Ovary (tissue), 7 donors: ENCODE measurements at regions not wholly inside any gene's neighbourhood (a gene's known extent, or its start where the extent isn't known, plus 50 kb on each side); places are given as distances from the start of the nearest gene placed in this dataset.

Source experiments
- DNase-seq, 5 donors: peaks; one replicate each; pipeline ENCODE4 v3.0.0-alpha.2; 2019 to 2020
- H3K27ac ChIP-seq, 2 donors: fragments of 200-600 bp; one replicate each; pipeline versions ENCODE4 v1.5.1 to v1.8.0; 2019 to 2022
- H3K27me3 ChIP-seq: fragments of 200-600 bp; one replicate; pipeline ENCODE4 v1.8.0; 2022
- H3K36me3 ChIP-seq: fragments of 200-600 bp; sonication (generic); one replicate; pipeline ENCODE4 v1.5.1; 2019
- H3K4me1 ChIP-seq: one replicate; pipeline ENCODE4 v1.8.1; 2013; ENCODE audit warnings: mild to moderate bottlenecking, moderate library complexity; ENCODE audit not compliant: insufficient read depth
- H3K4me3 ChIP-seq: fragments of 200-600 bp; sonication (generic); one replicate; pipeline ENCODE4 v1.5.1; 2017
- H3K9me3 ChIP-seq, 2 donors: fragments of 200-600 bp in 1 of 2; sonication (generic) in 1 of 2; one replicate each; pipeline versions ENCODE4 v1.5.1 to v1.8.1; 2013 to 2019; ENCODE audit warnings: mild to moderate bottlenecking in 1 of 2, moderate library complexity in 1 of 2
- CTCF ChIP-seq, 3 donors: fragments of 450-650 bp in 2 of 3; fragments of 200-600 bp in 1 of 3; IDR thresholded peaks; one replicate each; pipeline versions ENCODE4 v1.5.1 to v1.8.0; 2016 to 2022; ENCODE audit warnings: antibody characterized with exemption in 3 of 3, mild to moderate bottlenecking in 1 of 3
- EP300 ChIP-seq: sonication (generic); formaldehyde crosslinking; IDR thresholded peaks from one replicate; pipeline ENCODE4 v1.6.1; 2017; ENCODE audit warnings: antibody characterized with exemption
- POLR2A ChIP-seq: fragments of 450-650 bp; IDR thresholded peaks from one replicate; pipeline ENCODE4 v1.6.1; 2017; ENCODE audit warnings: antibody characterized with exemption, mild to moderate bottlenecking, moderate library complexity
- WGBS, 3 donors: extraction: QIAGEN DNeasy Blood & Tissue Kit in 1 of 3; methylation state at CpG; one replicate each; pipeline versions ENCODE4 v1.1.5 to v1.1.7; 2013 to 2017; 5-methylcytosine and 5-hydroxymethylcytosine counted together
- intact Hi-C, 4 donors: fragments of 100-400 bp; cut with DNase I; formaldehyde crosslinking; loops; one replicate each; pipeline versions ENCODE4 v1.11.0 to v1.15.1; 2022 to 2023
- donor health status: DM: no; HTN: no; CAD: no; lungs with moderate emphysema.
- donor health status: DM: no; HTN: no; CAD: no.
- donor health status: Bipolar disorder and iron deficiency.
- donor health status: DM: no; HTN: no; CAD: no.
- donor health status: DM: yes; HTN: yes; CAD: no.

GRCh38 chrX:94814216-94814615 lies 1140.2 kb downstream of the FAM133A start:
- Histone ChIP-seq H3K36me3 (no peaks in the 10 kb centered on the region), H3K27ac (no peak overlapping the region), H3K9me3 (no peaks in the 10 kb centered on the region), H3K4me1 (no peaks in the 10 kb centered on the region), H3K27me3 (no peaks in the 10 kb centered on the region), H3K4me3 (no peak overlapping the region)
- TF ChIP-seq POLR2A (no peak), CTCF (IDR thresholded peaks at IDR 0.05) (no peak), EP300 (no peak)
- intact Hi-C loops: no loop called here
- no peak for DNase-seq
- WGBS, 3 donors: 38 to 57% (median 46%) methylated on average over 1 of the region's 1 CpG

DNA sequence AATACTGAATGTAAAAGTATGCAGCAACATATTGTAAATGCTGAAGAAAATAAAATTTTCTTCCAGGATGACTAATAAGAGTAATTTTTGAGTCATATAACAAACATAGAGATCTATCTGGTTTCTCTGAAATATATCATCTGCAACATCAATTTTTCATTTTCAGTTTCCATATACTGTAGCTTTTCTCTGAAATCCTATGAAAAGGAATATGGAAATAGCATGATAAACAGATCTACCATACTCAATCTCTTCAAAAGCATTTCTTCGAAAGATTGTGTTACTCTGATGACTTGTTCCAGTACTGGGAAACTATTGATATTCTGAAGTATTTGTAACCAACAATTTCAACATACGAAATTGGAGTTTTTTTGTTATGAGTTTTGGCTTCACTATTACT lies 1156.7 kb downstream of the FAM133A start:
- Histone ChIP-seq H3K36me3 (no peaks in the 10 kb centered on the region), H3K4me3 (no peak overlapping the region), H3K9me3 (no peaks in the 10 kb centered on the region), H3K4me1 (no peaks in the 10 kb centered on the region), H3K27me3 (no peaks in the 10 kb centered on the region), H3K27ac (no peak overlapping the region)
- 53 to 59% (median 53%) methylated on average over 2 of the region's 2 CpGs for WGBS, 3 donors
- intact Hi-C loops: no loop called here
- no peak for TF ChIP-seq POLR2A
- TF ChIP-seq CTCF (IDR thresholded peaks at IDR 0.05): no peak
- TF ChIP-seq EP300: no peak
- no peak for DNase-seq

DNA sequence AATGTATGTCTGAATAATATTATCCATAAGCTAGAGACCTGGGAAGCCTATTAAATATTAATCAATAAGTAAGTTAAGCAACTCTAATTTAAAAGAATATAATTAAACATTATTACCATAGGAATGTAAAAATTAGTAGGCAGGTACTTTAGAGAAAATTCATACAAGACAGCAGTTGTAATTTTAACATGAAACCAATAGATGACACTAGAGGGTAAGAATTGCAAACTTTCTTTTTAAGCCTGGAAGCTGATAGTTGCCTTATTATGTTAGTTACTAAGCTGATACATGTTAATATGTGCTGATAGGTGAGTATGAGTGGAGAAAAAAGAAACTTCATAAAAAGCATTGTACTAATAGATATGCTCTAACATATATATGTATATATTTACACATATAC lies 1157.4 kb downstream of the FAM133A start:
- no peaks in the 10 kb centered on the region for H3K36me3 ChIP-seq
- H3K9me3 ChIP-seq: no peaks in the 10 kb centered on the region
- DNase-seq: no peak
- intact Hi-C loops: no loop called here
- no peak overlapping the region for H3K27ac ChIP-seq
- no peaks in the 10 kb centered on the region for H3K4me1 ChIP-seq
- no peaks in the 10 kb centered on the region for H3K27me3 ChIP-seq
- TF ChIP-seq EP300: no peak
- no peak for TF ChIP-seq POLR2A
- TF ChIP-seq CTCF (IDR thresholded peaks at IDR 0.05): no peak
- no peak overlapping the region for H3K4me3 ChIP-seq

DNA sequence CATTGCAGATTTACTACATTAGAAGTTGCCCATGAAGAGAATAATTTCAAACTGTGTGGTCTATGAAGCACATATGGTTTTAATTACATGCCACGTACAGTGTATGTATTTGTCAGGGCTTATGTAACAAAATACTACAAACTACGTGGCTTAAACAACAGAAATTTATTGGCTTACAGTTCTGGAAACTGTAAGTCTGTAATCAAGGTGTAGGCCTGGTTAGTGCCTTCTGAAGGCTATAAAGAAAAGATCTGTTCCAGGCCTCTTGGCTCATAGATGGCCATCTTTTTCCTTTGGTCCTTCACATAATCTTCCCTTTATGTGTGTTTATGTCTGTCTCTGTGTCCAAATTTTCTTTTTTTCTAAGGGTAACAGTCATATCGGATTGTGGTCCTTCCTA lies 1160.2 kb downstream of the FAM133A start:
- no peak for DNase-seq
- no peak overlapping the region for H3K4me3 ChIP-seq
- no peaks in the 10 kb centered on the region for H3K27me3 ChIP-seq
- no peaks in the 10 kb centered on the region for H3K4me1 ChIP-seq
- intact Hi-C loops: no loop called here
- H3K36me3 ChIP-seq: no peaks in the 10 kb centered on the region
- TF ChIP-seq CTCF (IDR thresholded peaks at IDR 0.05): no peak
- H3K9me3 ChIP-seq: no peaks in the 10 kb centered on the region
- WGBS, 3 donors: 24 to 33% (median 27%) methylated on average over 3 of the region's 3 CpGs
- H3K27ac ChIP-seq: no peak overlapping the region

DNA sequence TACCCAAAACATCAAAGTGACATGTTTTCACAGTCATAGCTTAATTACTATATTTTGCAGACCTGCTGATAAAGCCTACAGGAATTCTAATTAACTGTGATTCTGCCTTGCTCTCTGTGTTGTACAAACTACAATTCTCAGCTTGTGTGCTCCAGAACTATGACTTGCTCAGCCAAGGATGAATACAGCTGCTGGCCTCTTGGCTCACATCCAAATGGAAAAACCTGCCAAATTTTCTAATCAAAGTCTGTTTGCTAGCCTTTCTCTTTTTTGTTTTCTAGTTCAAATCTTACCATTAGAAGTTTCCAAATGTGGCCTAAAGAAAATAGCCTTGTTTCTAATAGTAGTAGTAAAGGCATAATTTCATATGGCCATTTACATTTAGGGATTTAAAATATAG lies 1176.8 kb downstream of the FAM133A start:
- Histone ChIP-seq H3K36me3 (no peaks in the 10 kb centered on the region), H3K4me3 (no peak overlapping the region), H3K4me1 (no peaks in the 10 kb centered on the region), H3K27ac (no peak overlapping the region), H3K27me3 (no peaks in the 10 kb centered on the region), H3K9me3 (no peaks in the 10 kb centered on the region)
- intact Hi-C loops: no loop called here
- DNase-seq: no peak
- TF ChIP-seq POLR2A (no peak), EP300 (no peak), CTCF (IDR thresholded peaks at IDR 0.05) (no peak)
